Panc1 (cell line): ENCODE measurements at regions not wholly inside any gene's neighbourhood (a gene's known extent, or its start where the extent isn't known, plus 50 kb on each side); places are given as distances from the start of the nearest gene placed in this dataset.

Experiments used
- ATAC-seq: fragments of 200-7000 bp; cut with Tn5 transposase; 2 replicates; pipeline ENCODE4 v1.9.1; 2020; ENCODE audit warnings: mild to moderate bottlenecking, moderate library complexity
- BruUV-seq: library from RNA; stranded (reverse); fragments of 400-500 nt; replicated peaks from 2 replicates; lab custom pipeline; 2021; lab: Mats Ljungman, UMichigan
- CTCF ChIA-PET: fragments of 300-600 bp; sonication (Branson Sonifier 250); formaldehyde crosslinking; loops from one replicate; lab custom pipeline; 2022; ENCODE audit warnings: antibody characterized with exemption; lab: Charles Lee
- POLR2A ChIA-PET: fragments of 300-600 bp; sonication (Branson Sonifier 250); formaldehyde crosslinking; loops from one replicate; lab custom pipeline; 2022; ENCODE audit warnings: antibody characterized with exemption; lab: Charles Lee
- DNase-seq: peaks from one replicate; pipeline ENCODE4 v3.0.0-alpha.2; 2010; ENCODE audit warnings: low read depth, low spot score
- H3K27ac ChIP-seq: 2 replicates; pipeline ENCODE4 v1.5.1; 2011; ENCODE audit warnings: mild to moderate bottlenecking, low read length, inconsistent platforms
- H3K27me3 ChIP-seq: fragments of 200-500 bp; sonication (Bioruptor generic); 2 replicates; pipeline ENCODE4 v1.6.0; 2014; ENCODE audit warnings: low read length, inconsistent platforms; ENCODE audit not compliant: control insufficient read depth, insufficient read depth
- H3K36me3 ChIP-seq: fragments of 200-500 bp; sonication (Bioruptor generic); 2 replicates; pipeline ENCODE4 v1.5.1; 2014; ENCODE audit warnings: inconsistent platforms, mild to moderate bottlenecking, low read length, moderate library complexity; ENCODE audit not compliant: control insufficient read depth, insufficient read depth
- H3K4me1 ChIP-seq: 2 replicates; pipeline ENCODE4 v1.5.1; 2011; ENCODE audit warnings: inconsistent platforms, mild to moderate bottlenecking, low read length, moderate library complexity; ENCODE audit not compliant: control insufficient read depth, insufficient read depth
- H3K4me3 ChIP-seq, 2 experiments: 2 replicates each; pipeline ENCODE4 v1.5.1; 2011 to 2012; ENCODE audit warnings: low read depth in 2 of 2, low read length in 2 of 2, mild to moderate bottlenecking in 2 of 2, inconsistent platforms in 1 of 2, moderate library complexity in 1 of 2
- H3K9me3 ChIP-seq: fragments of 200-500 bp; sonication (Bioruptor generic); 2 replicates; pipeline ENCODE4 v1.5.1; 2014; ENCODE audit warnings: low read depth, mild to moderate bottlenecking, inconsistent platforms, low read length, moderate library complexity; ENCODE audit not compliant: control insufficient read depth, insufficient read depth
- CTCF ChIP-seq: fragments of 450-650 bp; IDR thresholded peaks from 2 replicates; pipeline ENCODE4 v1.5.1; 2017; ENCODE audit warnings: mild to moderate bottlenecking
- POLR2AphosphoS5 ChIP-seq: IDR thresholded peaks from 2 replicates; pipeline ENCODE4 v1.6.1; 2012; ENCODE audit warnings: mild to moderate bottlenecking, low read depth, low read length, moderate library complexity
- SIN3A ChIP-seq: IDR thresholded peaks from 2 replicates; pipeline ENCODE4 v1.6.1; 2012; ENCODE audit warnings: low read depth, mild to moderate bottlenecking, low read length, moderate library complexity, borderline replicate concordance; ENCODE audit not compliant: insufficient read depth
- TCF7L2 ChIP-seq: IDR thresholded peaks from 2 replicates; pipeline ENCODE4 v1.6.1; 2011; ENCODE audit warnings: mild to moderate bottlenecking, low read depth, low read length, inconsistent platforms
- in situ Hi-C: cut with HindIII; loops from 2 replicates; pipeline ENCODE4 v1.10.0; 2016; ENCODE audit warnings: low sequenced_read_pairs, low pct_unique_long_range_greater_than_20kb
- intact Hi-C: fragments of 100-400 bp; cut with micrococcal nuclease; formaldehyde crosslinking; loops from one replicate; pipeline ENCODE4 v1.10.0; 2022; ENCODE audit not compliant: unreplicated experiment
- TF ChIP-seq, protein P1 (sequence below), 2 experiments: IDR thresholded peaks; 2 replicates each; pipeline ENCODE4 v1.6.1; 2011 to 2012; ENCODE audit warnings: low read depth in 2 of 2, control low read depth in 1 of 2, low read length in 1 of 2, mild to moderate bottlenecking in 1 of 2, moderate library complexity in 1 of 2; ENCODE audit not compliant: insufficient read depth in 1 of 2

DNA sequence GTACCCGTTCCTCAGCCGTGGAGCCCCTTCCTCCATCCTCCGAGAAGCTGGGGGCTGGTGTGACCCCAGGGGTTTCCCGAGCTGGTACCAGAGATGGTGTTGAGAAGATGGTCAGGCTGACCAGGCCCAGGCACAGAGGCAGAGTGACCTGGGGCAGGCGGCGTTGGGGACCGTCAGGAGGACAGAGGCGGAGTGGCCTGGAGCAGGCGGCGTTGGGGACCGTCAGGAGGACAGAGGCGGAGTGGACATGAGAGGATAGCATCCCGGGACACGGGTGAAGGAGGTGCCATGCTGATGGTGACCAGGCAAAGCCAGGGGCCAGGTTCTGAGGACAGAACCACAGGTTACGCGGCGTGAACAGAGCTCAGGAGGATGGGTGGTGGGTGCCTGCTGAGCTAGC is 75.9 kb upstream of the TTC34 start:
- Histone ChIP-seq H3K27ac (no peak overlapping the region), H3K9me3 (no peaks in the 10 kb centered on the region), H3K4me3 (no peak overlapping the region), H3K36me3 (no peaks in the 10 kb centered on the region), H3K27me3 (no peaks in the 10 kb centered on the region; the same call in 1 of the 2 replicates), H3K4me1 (peaks cover 8% of the 10 kb centered on the region)
- BruUV-seq: no TSS peak
- ATAC-seq (no peak), DNase-seq (no peak)
- intact Hi-C loops (no loop called here), in situ Hi-C loops (no loop called here)
- ChIA-PET CTCF (interaction anchor here (1.0 kb wide), 1 partner anchor 45 kb away, joined by 3 read pairs; no protein-coding TSS in a partner anchor), POLR2A (no interaction called here)
- TF ChIP-seq SIN3A (no peak), TCF7L2 (no peak), CTCF (no peak), POLR2AphosphoS5 (no peak)
- TF ChIP-seq, protein P1, sequence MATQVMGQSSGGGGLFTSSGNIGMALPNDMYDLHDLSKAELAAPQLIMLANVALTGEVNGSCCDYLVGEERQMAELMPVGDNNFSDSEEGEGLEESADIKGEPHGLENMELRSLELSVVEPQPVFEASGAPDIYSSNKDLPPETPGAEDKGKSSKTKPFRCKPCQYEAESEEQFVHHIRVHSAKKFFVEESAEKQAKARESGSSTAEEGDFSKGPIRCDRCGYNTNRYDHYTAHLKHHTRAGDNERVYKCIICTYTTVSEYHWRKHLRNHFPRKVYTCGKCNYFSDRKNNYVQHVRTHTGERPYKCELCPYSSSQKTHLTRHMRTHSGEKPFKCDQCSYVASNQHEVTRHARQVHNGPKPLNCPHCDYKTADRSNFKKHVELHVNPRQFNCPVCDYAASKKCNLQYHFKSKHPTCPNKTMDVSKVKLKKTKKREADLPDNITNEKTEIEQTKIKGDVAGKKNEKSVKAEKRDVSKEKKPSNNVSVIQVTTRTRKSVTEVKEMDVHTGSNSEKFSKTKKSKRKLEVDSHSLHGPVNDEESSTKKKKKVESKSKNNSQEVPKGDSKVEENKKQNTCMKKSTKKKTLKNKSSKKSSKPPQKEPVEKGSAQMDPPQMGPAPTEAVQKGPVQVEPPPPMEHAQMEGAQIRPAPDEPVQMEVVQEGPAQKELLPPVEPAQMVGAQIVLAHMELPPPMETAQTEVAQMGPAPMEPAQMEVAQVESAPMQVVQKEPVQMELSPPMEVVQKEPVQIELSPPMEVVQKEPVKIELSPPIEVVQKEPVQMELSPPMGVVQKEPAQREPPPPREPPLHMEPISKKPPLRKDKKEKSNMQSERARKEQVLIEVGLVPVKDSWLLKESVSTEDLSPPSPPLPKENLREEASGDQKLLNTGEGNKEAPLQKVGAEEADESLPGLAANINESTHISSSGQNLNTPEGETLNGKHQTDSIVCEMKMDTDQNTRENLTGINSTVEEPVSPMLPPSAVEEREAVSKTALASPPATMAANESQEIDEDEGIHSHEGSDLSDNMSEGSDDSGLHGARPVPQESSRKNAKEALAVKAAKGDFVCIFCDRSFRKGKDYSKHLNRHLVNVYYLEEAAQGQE (IDR thresholded peaks at IDR 0.05; ENCODE audit: insufficient read depth in 1 of 2, low read depth in 2 of 2, low read length in 1 of 2): no peak

- no peaks in the 10 kb centered on the region; the same call in 1 of the 2 replicates for H3K27me3 ChIP-seq
Observed at GRCh38 chr1:2878591-2878990, 77.1 kb upstream of the TTC34 start.

GRCh38 chr1:2879026-2879425 is 77.5 kb upstream of the TTC34 start:
- no peak for ATAC-seq

More at GRCh38 chr1:2878591-2878990, 77.1 kb upstream of the TTC34 start:
- ChIA-PET CTCF (no interaction called here), POLR2A (no interaction called here)
- Histone ChIP-seq H3K4me1 (peaks cover 8% of the 10 kb centered on the region), H3K27ac (no peak overlapping the region), H3K9me3 (no peaks in the 10 kb centered on the region), H3K36me3 (no peaks in the 10 kb centered on the region), H3K4me3 (no peak overlapping the region)
- no peak for TF ChIP-seq TCF7L2
- intact Hi-C loops (no loop called here), in situ Hi-C loops (no loop called here)
- DNase-seq (no peak), ATAC-seq (no peak)
- BruUV-seq: no TSS peak

More at GRCh38 chr1:2879026-2879425, 77.5 kb upstream of the TTC34 start:
- Histone ChIP-seq H3K27me3 (no peaks in the 10 kb centered on the region; the same call in 1 of the 2 replicates), H3K9me3 (no peaks in the 10 kb centered on the region), H3K4me3 (no peak overlapping the region), H3K4me1 (peaks cover 8% of the 10 kb centered on the region), H3K36me3 (no peaks in the 10 kb centered on the region), H3K27ac (no peak overlapping the region)
- CTCF ChIA-PET: no interaction called here
- no TSS peak for BruUV-seq
- no peak for DNase-seq
- TF ChIP-seq TCF7L2 (no peak), SIN3A (no peak), CTCF (no peak), POLR2AphosphoS5 (no peak)
- TF ChIP-seq, protein P1 (IDR thresholded peaks at IDR 0.05; ENCODE audit: insufficient read depth in 1 of 2, low read depth in 2 of 2, low read length in 1 of 2): no peak
- in situ Hi-C loops (no loop called here), intact Hi-C loops (no loop called here)
- POLR2A ChIA-PET: no interaction called here
